ENCODE measurements at regions not wholly inside any gene's neighbourhood (a gene's known extent, or its start where the extent isn't known, plus 50 kb on each side); places are given as distances from the start of the nearest gene placed in this dataset.

GRCh38 chr20:57065646-57066045, 200.8 kb downstream of the BMP7 start:
- no peak overlapping the region for H2BK5ac ChIP-seq (ENCODE audit: low read length)
- H4K5ac ChIP-seq (ENCODE audit: low read length): no peak overlapping the region
- H3K79me1 ChIP-seq (ENCODE audit: low read length): no peaks in the 10 kb centered on the region
- no peaks in the 10 kb centered on the region for H3K79me2 ChIP-seq (ENCODE audit: control insufficient read depth, insufficient read depth, low read length)
- H3K27me3 ChIP-seq (ENCODE audit: insufficient read depth, low read length, poor library complexity): no peaks in the 10 kb centered on the region
- DNase-seq: peak; percentile 23
- H3K4ac ChIP-seq (ENCODE audit: low read depth, low read length): no peak overlapping the region
- no peak overlapping the region for H2BK120ac ChIP-seq (ENCODE audit: low read depth, low read length)
- no peak overlapping the region for H3K23ac ChIP-seq (ENCODE audit: low read length)
- no CpG with 5 or more reads among the region's 7 CpGs for WGBS (ENCODE audit: extremely low coverage, insufficient coverage, low lambda C conversion rate)
- no peak overlapping the region for H3K4me2 ChIP-seq (ENCODE audit: low read length)
- H2BK15ac ChIP-seq (replicated peaks; ENCODE audit: low read depth): no peak overlapping the region
- no peak overlapping the region for H3K56ac ChIP-seq (ENCODE audit: low read length)
- no peak overlapping the region for H3K18ac ChIP-seq (ENCODE audit: low read length)
- H4K8ac ChIP-seq (ENCODE audit: low read depth, low read length): no peak overlapping the region
- H3K9ac ChIP-seq (ENCODE audit: low read length): no peak overlapping the region
- no peak overlapping the region for H3K4me3 ChIP-seq (ENCODE audit: low read length)
- no peak overlapping the region for H2AK5ac ChIP-seq (ENCODE audit: low read length)
- no peaks in the 10 kb centered on the region for H3K36me3 ChIP-seq (ENCODE audit: control insufficient read depth, insufficient read depth, low read length)
- H3K27ac ChIP-seq (ENCODE audit: low read depth, low read length): no peak overlapping the region
- no peaks in the 10 kb centered on the region for H3K4me1 ChIP-seq (ENCODE audit: control insufficient read depth, low read depth, low read length)

- Histone ChIP-seq H3K4me3 (ENCODE audit: low read length) (no peak overlapping the region), H3K56ac (ENCODE audit: low read length) (no peak overlapping the region), H3K27me3 (ENCODE audit: insufficient read depth, low read length, poor library complexity) (no peaks in the 10 kb centered on the region), H2AK5ac (ENCODE audit: low read length) (no peak overlapping the region), H3K9ac (ENCODE audit: low read length) (no peak overlapping the region), H3K4ac (ENCODE audit: low read depth, low read length) (no peak overlapping the region), H2BK5ac (ENCODE audit: low read length) (no peak overlapping the region), H3K18ac (ENCODE audit: low read length) (no peak overlapping the region), H3K36me3 (ENCODE audit: control insufficient read depth, insufficient read depth, low read length) (no peaks in the 10 kb centered on the region), H3K79me1 (ENCODE audit: low read length) (no peaks in the 10 kb centered on the region), H3K27ac (ENCODE audit: low read depth, low read length) (no peak overlapping the region), H3K23ac (ENCODE audit: low read length) (no peak overlapping the region), H4K8ac (ENCODE audit: low read depth, low read length) (no peak overlapping the region), H4K5ac (ENCODE audit: low read length) (no peak overlapping the region), H3K4me2 (ENCODE audit: low read length) (no peak overlapping the region), H3K79me2 (ENCODE audit: control insufficient read depth, insufficient read depth, low read length) (no peaks in the 10 kb centered on the region), H2BK120ac (ENCODE audit: low read depth, low read length) (no peak overlapping the region), H3K4me1 (ENCODE audit: control insufficient read depth, low read depth, low read length) (no peaks in the 10 kb centered on the region), H2BK15ac (replicated peaks; ENCODE audit: low read depth) (no peak overlapping the region)
- no peak for DNase-seq
- no CpG with 5 or more reads among the region's 11 CpGs for WGBS (ENCODE audit: extremely low coverage, insufficient coverage, low lambda C conversion rate)
Observed at GRCh38 chr20:57066126-57066900, 200.1 kb downstream of the BMP7 start.

- Histone ChIP-seq H2BK15ac (replicated peaks; ENCODE audit: low read depth) (no peak overlapping the region), H2BK120ac (ENCODE audit: low read depth, low read length) (no peak overlapping the region), H3K36me3 (ENCODE audit: control insufficient read depth, insufficient read depth, low read length) (no peaks in the 10 kb centered on the region), H2AK5ac (ENCODE audit: low read length) (no peak overlapping the region), H3K79me2 (ENCODE audit: control insufficient read depth, insufficient read depth, low read length) (no peaks in the 10 kb centered on the region), H4K8ac (ENCODE audit: low read depth, low read length) (no peak overlapping the region), H3K56ac (ENCODE audit: low read length) (no peak overlapping the region), H2BK5ac (ENCODE audit: low read length) (no peak overlapping the region), H3K79me1 (ENCODE audit: low read length) (no peaks in the 10 kb centered on the region), H4K5ac (ENCODE audit: low read length) (no peak overlapping the region), H3K4me3 (ENCODE audit: low read length) (no peak overlapping the region), H3K9ac (ENCODE audit: low read length) (no peak overlapping the region), H3K4me2 (ENCODE audit: low read length) (no peak overlapping the region), H3K23ac (ENCODE audit: low read length) (no peak overlapping the region), H3K27me3 (ENCODE audit: insufficient read depth, low read length, poor library complexity) (no peaks in the 10 kb centered on the region), H3K27ac (ENCODE audit: low read depth, low read length) (no peak overlapping the region), H3K4ac (ENCODE audit: low read depth, low read length) (no peak overlapping the region), H3K18ac (ENCODE audit: low read length) (no peak overlapping the region), H3K4me1 (ENCODE audit: control insufficient read depth, low read depth, low read length) (no peaks in the 10 kb centered on the region)
- no CpG with 5 or more reads among the region's 8 CpGs for WGBS (ENCODE audit: extremely low coverage, insufficient coverage, low lambda C conversion rate)
- DNase-seq: no peak
Observed at GRCh38 chr20:57069442-57069841, 197.0 kb downstream of the BMP7 start.

- Histone ChIP-seq H3K4ac (ENCODE audit: low read depth, low read length) (no peak overlapping the region), H4K5ac (ENCODE audit: low read length) (no peak overlapping the region), H2BK5ac (ENCODE audit: low read length) (no peak overlapping the region), H4K8ac (ENCODE audit: low read depth, low read length) (no peak overlapping the region), H3K79me1 (ENCODE audit: low read length) (no peaks in the 10 kb centered on the region), H3K23ac (ENCODE audit: low read length) (no peak overlapping the region), H3K27me3 (ENCODE audit: insufficient read depth, low read length, poor library complexity) (no peaks in the 10 kb centered on the region), H3K79me2 (ENCODE audit: control insufficient read depth, insufficient read depth, low read length) (no peaks in the 10 kb centered on the region), H2AK5ac (ENCODE audit: low read length) (no peak overlapping the region), H3K36me3 (ENCODE audit: control insufficient read depth, insufficient read depth, low read length) (no peaks in the 10 kb centered on the region), H3K18ac (ENCODE audit: low read length) (no peak overlapping the region), H3K4me1 (ENCODE audit: control insufficient read depth, low read depth, low read length) (no peaks in the 10 kb centered on the region), H3K27ac (ENCODE audit: low read depth, low read length) (no peak overlapping the region), H3K4me3 (ENCODE audit: low read length) (no peak overlapping the region), H2BK120ac (ENCODE audit: low read depth, low read length) (no peak overlapping the region), H3K56ac (ENCODE audit: low read length) (no peak overlapping the region), H2BK15ac (replicated peaks; ENCODE audit: low read depth) (no peak overlapping the region), H3K9ac (ENCODE audit: low read length) (no peak overlapping the region), H3K4me2 (ENCODE audit: low read length) (no peak overlapping the region)
- WGBS (ENCODE audit: extremely low coverage, insufficient coverage, low lambda C conversion rate): no CpG with 5 or more reads among the region's 1 CpG
- no peak for DNase-seq
Observed at GRCh38 chr20:57070296-57070695, 196.1 kb downstream of the BMP7 start.

- Histone ChIP-seq H3K4ac (ENCODE audit: low read depth, low read length) (no peak overlapping the region), H4K5ac (ENCODE audit: low read length) (no peak overlapping the region), H2BK5ac (ENCODE audit: low read length) (no peak overlapping the region), H3K9ac (ENCODE audit: low read length) (no peak overlapping the region), H3K79me1 (ENCODE audit: low read length) (no peaks in the 10 kb centered on the region), H3K27me3 (ENCODE audit: insufficient read depth, low read length, poor library complexity) (no peaks in the 10 kb centered on the region), H3K23ac (ENCODE audit: low read length) (no peak overlapping the region), H2BK15ac (replicated peaks; ENCODE audit: low read depth) (no peak overlapping the region), H3K79me2 (ENCODE audit: control insufficient read depth, insufficient read depth, low read length) (no peaks in the 10 kb centered on the region), H3K56ac (ENCODE audit: low read length) (no peak overlapping the region), H3K4me1 (ENCODE audit: control insufficient read depth, low read depth, low read length) (no peaks in the 10 kb centered on the region), H4K8ac (ENCODE audit: low read depth, low read length) (no peak overlapping the region), H3K27ac (ENCODE audit: low read depth, low read length) (no peak overlapping the region), H2AK5ac (ENCODE audit: low read length) (no peak overlapping the region), H3K4me3 (ENCODE audit: low read length) (peak overlapping the region; percentile 22), H3K36me3 (ENCODE audit: control insufficient read depth, insufficient read depth, low read length) (no peaks in the 10 kb centered on the region), H3K4me2 (ENCODE audit: low read length) (peak overlapping the region; percentile 65), H2BK120ac (ENCODE audit: low read depth, low read length) (no peak overlapping the region), H3K18ac (ENCODE audit: low read length) (no peak overlapping the region)
- DNase-seq: peak; percentile 90
- WGBS (ENCODE audit: extremely low coverage, insufficient coverage, low lambda C conversion rate): no CpG with 5 or more reads among the region's 14 CpGs
Observed at GRCh38 chr20:57071283-57071731, 195.1 kb downstream of the BMP7 start.
